Dedifferentiated amniotic fluid mesenchymal stem cell (primary cell): ENCODE measurements at regions not wholly inside any gene's neighbourhood (a gene's known extent, or its start where the extent isn't known, plus 50 kb on each side); places are given as distances from the start of the nearest gene placed in this dataset.

Source experiments
- DNase-seq: peaks from one replicate; pipeline ENCODE4 v3.0.0-alpha.2; 2016; ENCODE audit errors: extremely low spot score

DNA sequence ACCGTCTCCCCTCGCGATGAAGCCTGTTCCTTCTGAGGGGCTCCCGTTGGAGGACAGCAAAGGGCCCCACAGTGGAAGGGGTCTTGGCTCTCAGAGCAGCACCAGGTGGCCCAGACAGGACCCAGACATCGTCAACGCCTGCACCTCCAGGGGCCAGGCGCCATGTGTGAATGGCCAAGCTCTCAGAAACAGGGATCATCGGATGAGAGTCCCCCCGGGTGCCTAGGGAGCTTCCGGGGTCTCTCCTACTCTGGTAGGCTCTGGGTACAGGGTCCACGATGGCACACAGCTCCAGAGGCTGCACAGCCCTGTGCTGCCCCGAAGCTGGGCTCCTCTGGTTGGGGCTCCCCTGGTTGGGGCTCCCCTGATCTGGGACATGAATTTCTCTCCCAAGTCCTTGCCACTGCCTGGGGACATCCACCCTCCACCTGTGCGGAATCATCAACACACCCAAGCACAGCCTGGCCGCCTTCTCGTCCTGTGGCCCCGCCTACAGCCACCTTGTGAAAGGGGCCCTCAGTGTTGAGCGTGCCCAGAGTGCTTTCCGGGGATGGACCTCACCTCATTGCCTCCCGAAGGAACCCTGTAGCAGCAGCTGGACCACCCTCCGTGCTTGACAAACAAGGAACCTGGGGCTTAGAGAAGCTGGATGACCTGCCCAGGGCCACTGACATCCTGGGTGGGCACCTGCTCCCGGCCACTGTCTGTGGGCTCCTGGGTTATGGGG lies 929.0 kb downstream of the BRD1 start:
- no peak for DNase-seq

DNA sequence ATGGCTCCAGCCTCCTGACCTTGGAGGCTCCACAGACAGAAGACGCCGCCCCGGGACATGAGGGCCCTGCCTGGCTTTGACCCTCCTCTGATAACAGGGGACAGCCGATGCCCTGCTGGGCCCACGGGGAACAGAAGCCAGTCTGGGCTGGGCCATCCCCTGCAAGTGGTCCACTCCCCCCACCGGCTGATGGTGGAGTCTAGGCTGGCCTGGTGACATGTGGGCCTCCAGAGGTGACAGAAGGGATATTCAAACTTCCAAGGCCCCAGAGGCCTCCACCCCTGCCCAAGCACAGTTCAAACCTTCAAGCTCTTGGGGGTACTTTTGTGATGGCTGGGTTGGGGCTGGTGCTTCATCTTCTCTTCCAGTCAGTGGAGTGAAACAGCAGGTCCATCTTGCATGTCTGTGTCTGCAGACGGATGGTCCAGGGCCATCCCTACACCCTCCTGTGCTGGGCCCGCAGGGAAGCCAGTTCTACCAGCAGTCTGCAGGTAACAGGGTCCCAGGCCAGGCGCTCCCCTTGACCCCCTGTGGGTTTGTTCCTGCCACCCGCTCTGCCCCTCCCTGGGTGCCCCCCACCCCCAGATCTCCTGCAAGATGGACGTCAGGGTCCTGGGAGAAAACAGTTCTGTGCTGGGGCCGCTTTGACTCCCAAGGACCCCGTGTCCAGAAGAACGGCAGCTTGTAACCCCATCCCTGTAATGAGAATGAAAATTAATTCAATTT lies 929.9 kb downstream of the BRD1 start:
- DNase-seq: no peak

DNA sequence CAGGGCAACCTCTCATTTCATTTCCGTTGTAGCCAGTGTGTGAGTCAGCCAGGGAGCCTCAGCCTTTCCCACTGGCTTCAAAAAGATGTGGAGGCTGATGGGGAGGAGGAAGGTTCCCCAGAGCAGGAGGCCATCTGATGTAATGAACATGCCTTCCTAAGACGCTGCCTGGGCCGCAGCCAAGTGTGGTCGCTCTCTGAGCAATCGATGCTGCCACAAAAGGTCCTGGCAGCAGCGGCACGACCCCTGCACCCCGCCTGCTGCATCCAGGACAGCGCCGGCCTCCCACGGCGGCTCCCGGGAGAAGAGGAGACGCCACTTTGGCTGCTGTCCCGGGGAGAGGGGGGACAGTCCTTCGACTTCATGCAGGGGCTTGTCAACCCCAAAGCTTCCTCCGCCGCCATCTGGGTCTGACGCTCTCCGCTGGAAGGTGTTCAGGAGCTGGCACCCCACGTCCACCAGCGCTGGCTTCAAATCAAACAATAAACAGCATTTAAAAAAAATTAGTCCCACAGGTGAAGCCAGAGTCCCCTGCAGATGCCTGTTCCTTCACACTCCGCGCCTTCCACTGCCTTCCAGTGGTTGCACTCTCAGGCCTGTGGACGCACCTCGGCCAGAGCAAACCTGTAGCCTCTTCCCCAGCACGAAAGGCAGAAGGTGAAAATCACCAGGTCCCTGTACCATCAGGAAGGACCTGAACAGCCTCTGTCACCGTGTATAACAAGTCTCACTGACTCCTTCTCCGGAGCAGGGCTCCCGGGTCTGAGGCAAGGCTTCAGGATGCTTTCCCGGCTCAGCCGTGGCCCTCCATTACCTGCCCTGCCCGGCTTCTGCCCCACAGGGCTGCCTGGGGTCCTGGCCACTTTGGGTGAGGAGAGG lies 930.7 kb downstream of the BRD1 start:
- DNase-seq: no peak

DNA sequence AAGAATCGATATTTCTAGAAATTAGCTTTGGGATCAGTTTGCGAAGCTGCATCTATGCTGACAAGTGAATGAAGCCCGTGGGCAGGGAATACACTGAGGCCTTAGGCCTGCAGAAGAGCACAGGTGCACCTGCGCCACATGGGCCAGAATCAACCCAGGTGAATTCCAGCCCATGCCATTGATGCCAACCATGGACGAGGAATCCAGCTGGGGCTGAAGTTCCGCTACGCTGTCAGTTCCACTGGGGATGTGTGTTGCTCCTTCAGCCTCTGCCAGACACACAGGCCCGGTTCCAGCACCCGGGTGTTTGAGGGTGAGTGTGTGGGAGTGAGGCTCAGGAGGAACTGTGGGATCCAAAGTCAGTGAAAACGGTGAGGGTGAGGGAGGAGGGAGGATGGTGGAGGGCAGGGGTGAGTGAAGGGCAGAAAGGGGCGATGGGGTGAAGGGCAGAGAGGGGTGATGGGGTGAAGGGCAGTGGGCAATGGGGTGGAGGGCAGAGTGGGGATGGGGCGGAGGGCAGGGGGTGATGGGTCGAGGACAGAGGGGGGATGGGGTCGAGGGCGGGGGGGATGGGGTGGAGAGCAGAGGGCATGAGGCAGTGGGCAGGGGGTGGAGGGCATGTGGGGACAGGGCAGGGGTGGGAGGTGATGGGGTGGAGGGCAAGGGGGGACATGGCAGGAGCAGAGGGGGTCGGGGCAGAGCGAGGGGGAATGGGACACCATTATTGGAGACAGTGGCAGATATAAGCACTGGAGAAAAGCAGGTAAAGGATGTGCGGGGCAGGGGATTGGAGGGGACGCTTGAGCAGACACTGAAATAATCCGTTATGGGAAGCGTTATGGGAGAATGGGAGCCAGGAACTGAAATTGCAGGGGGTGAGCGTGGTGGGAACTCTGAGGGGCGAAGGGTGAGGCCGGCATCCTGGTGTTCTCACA lies 931.6 kb downstream of the BRD1 start:
- DNase-seq: no peak

DNA sequence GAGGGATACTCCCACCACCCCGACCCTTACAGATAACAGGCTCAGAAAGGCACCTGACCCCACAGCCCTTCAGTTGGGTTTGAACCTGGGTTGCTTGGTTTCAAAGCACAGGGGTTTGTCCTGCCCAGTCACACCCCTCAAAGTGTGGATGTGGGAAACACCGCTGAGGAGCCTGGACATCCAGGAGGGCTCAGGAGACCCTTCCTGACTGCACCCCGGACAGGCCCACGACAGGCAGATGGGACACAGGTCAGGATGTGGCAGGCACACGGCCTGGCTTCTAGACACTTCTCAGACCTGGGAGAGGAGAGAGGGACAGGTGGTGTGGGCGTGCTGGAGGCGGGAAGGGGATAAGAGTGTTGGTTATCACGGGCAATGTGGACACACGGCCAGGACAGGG lies 932.3 kb downstream of the BRD1 start:
- DNase-seq: no peak

DNA sequence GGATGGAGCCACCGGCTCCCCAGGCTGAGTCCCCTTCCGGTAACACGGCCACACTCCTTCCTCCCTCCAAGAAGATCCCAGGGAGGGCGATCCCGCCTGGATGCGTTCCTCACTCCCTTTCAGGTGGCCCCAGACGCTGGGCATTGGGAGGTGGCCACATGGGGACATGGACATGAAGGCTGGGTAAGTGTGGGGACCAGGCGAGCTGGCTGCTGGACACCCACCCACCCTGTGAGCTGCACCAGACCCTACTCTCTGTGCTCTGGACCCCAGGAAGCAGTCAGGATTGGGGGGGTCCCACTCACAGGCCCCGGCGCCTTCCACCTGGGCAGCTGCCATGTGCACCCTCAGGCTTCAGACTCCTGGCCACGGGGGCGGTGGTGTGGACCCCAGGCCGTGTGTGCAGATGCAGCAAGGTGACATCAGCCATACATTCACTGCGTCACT lies 932.8 kb downstream of the BRD1 start:
- no peak for DNase-seq

DNA sequence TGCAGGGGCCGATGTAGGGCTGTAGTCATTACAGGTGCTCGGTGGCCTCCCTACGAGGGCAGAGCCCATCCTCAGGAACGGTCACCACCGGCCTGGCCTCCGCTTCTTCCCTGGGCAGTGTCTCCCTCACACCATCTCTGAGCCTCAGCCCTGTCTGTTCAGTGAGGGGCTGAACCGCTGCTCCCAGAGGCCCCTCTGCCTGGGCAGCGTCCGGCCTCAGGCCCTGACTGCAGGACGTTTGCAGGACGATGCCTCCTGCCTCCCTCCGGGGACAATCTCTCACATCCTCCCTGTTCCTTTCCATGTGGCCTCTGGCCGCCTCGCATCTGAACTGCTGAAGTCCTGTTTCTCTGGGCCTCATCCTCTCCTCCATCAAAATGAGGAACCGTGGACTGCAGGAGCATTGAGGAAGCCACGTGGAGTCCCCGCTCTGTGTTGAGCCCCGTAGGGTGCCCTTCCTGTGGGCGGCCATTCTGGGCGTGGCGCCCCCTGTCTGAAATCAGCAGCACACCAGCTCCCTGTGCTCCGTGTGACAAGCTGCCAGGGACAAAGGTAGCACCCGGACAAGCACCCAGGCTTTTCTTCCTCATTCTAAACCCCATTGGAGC lies 933.5 kb downstream of the BRD1 start:
- no peak for DNase-seq

DNA sequence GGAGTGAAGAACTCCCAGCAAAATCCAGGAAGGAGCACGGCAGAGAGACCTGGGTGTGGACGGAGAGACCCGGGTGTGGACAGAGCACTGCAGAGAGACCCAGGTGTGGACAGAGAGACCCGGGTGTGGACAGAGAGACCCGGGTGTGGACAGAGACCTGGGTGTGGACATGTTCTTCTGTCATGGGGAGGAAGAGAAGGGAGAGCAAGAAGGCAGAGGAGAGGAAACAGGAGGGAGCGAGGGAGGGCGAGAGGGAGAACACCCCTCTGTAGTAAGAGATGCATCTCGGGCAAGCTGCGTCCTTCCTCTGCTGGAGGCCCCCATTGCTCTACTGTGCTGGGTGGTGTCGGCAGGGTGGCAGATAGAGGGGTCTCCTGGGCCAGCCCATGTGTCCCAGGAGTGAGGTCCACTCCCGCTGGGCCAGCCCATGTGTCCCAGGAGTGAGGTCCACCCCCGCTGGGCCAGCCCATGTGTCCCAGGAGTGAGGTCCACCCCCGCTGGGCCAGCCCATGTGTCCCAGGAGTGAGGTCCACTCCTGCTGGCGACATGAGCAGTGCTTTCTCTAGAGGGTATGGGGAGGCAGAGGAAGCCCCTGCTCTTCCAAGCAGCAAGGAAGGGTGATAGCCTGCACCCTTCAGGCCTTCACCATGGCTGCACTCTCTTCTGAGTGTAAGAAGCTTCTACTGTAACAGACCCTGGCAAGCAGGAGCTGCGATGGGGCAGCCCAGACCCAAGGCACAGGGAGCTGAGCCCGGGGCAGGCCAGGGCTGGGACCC lies 934.2 kb downstream of the BRD1 start:
- no peak for DNase-seq

DNA sequence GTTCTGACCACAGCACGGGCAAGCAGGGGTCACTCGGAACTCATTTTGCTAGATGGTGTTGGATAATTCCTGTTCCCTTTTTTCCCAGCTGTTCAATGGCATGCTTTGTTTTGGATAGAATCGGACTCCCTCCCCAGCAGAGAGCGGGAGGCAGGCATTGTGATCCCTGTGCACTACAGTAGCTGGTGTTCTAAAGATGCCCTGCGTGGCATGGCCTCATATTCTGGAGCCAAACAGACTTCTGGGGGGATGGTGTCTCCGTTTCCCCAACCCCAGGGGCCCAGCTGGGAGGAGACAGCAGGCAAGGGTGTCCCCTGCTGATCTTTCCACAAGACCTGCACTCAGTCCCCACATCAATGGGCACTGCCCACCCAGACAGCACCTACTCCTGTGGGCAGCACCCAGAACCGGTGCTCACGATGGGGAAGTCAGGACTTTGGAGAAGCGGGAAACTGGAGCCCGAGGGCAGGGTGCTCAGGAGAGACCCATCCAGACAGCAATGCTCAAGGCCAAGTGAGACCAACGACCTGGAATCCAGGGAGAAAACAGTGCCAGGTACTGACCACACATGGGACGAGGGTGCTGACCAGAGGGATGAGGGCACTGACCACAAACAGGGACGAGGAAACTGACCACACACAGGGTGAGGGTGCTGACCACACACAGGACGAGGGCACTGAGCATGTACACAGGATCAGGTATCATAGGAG lies 934.9 kb downstream of the BRD1 start:
- no peak for DNase-seq

DNA sequence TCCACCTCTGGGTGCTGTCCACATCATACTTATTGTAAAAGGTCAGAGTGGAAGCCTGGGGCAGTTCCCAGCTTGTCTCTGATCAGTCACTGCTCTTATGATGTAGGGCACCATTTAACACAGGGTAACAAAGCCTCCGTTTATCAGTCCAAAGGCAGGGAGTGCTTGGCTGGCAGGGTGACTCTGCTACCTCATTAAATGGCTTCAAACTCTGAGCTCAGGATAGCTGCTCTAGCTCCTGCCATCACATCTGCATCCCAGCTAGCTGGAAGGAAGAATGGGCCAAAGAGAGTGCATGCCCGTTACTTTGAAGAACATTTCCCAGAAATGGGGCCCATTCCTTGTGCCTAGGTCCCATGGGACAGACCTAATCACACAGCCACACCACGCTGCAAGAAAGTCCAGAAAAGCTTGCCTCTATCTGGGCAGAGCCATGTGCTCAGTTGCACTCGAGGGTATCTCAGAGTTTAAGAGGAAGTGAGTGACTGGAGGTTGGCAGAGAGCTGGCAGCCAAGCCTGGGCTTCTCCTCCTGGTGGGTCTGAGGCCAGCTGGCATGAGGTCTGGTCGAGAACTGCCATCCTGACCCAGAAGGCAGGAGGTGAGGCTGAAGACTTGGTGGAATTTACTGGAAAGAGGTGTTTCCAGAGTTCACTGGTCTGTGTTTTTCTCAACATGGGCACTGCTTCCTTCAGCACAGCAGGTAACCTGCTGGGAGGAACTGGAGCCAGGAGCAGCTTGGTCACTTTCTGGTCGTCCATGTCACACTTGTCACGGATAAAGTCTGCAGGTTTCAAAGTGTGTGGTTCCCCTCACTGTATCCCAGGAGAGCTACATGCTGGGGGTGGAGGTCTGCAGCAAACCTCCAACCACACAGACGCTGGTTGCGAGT lies 935.7 kb downstream of the BRD1 start:
- no peak for DNase-seq

DNA sequence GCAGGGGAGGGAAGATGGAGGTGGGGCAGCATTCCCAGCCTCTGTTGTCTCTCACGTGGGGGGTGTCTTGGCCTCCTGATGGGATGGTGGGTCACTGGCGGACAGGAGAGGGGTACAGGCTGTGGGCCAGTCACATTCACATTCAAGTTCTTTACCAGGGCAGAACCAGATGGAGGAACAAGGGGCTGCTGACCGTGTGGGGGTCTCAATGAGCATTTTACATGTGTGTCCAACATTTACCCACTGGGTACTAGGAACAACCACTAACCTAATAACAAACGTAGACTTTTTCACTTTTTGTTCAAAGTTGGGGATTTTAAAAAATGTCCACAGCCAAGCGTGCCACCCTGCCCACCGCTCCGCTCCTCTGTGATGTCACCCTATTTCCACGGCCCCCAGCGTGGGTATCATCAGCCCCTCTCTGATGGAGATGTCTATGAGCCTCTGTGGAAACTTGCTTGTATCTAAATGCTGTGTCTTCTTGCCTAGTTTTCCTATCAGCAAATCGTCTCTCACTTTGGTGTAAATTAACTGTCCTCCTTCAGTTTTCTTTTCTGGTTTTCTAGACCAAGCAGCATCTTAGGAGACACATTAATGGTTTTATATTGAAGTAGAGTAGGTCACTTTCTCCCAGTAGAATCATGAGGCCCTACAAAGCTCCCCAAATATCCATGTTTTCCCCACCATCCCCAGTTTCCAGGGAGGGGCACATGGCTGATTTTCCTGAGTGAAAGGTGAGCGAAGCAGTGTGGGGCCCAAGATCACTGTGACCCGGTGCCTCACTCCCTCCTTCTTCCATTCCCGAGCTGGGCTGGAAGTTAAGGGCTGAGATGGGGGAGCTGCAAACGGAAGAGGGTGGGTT lies 936.7 kb downstream of the BRD1 start:
- no peak for DNase-seq

DNA sequence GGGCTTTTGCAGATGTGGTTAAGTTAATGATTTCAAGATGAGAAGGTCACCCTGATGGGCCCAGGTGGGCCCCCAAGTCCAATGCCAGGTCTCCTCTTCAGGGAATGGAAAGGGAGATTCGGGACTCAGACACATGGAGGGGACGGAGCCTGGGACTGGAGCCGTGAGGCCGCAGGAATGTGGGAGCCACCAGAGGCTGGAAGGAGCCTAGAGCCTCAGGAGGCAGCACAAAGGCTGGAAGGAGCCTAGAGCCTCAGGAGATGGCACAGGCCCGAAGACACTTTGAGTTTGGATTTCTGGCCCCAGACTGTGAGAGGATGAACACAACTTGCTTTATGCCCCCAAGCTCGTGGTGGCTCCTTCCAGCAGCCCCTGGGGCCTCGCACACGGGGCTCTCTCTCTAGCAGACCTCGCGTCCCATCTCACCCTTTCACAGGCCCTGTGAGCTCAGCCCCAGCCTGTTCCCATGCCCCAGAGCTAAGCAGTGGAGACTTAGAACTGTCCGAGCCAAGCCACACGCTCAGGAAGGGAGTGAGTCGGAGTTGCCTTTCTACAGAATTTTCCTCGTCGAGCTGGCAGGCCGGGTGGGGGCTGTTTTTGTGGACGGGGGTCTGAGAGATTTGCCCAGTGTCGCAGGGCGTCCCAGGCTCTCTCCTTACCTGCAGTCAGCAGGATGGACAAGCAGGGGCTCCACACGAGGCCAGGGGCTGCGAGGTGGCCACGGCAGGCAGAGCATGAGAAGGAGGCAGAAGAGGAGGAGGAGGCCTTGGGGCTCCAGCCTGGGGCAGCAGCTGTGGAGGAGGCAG lies 937.6 kb downstream of the BRD1 start:
- DNase-seq: no peak

DNA sequence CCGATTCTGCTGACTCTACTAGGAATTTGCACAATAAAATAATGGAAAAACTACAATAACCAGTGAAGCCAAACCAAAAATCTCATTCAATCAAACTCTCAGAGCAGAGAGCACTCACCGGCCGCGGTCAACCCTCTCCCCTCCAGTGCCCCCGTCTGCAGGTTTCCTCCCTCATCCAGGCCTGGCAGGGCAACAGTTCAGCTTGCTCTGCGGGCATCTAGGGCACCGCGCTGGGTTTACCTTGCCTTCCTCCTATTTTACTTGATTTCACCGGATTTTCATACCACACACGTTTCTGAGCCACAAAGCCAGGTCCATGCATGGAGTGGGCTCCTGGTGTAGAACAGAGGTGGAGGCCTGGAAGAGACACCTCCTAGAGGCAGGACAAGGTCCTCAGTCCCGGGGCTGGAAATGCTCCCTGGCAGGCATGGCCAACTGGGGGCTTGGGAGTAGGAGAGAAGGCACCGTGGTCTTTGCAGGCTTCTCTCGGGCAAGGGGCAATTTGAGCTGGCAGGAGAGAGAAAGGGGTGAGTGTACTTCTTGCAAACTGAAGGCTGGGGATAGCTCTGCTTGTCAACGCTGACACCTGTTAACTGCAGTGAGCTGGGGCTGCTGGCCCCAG lies 938.4 kb downstream of the BRD1 start:
- no peak for DNase-seq

DNA sequence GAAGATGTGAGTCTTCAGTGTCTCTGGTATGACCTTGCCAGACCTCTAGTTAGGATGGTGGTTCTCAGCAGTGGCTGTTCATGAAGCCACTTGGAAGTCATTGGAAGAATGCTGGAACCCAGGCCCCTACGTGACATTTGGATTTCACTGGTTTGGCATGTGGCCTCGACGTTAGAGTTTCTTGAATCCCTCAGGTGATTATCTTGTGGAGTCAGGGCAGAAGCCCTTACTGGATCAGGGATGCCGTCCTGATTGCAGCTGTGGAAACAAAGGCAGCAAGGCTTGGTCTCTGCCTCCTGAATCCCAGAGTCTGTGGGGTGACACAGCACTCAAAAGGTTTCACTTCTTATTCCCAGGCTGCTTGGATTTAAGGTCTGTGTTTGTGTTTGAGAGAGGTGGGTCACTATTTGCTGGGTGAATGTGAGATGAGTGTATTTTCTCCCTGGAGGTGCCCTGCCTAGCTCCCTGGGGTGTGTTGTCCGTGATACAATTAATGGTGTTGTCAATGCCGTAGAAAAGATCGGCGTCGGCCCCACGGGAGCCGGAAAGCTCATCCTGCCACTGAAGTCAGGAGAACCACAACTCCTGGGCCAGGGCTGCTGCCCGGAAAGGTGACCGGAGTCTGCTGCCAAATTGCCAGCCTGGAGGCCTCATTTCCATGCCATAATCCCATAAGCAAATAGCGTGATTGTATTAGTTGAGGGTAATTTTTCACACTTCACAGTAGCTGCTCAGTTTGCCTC lies 939.0 kb downstream of the BRD1 start:
- DNase-seq: no peak
